Upper lobe of left lung (tissue), 4 donors: ENCODE measurements at regions not wholly inside any gene's neighbourhood (a gene's known extent, or its start where the extent isn't known, plus 50 kb on each side); places are given as distances from the start of the nearest gene placed in this dataset.

Experiments used
- CTCF ChIP-seq, 6 experiments: fragments of 450-650 bp in 4 of 6; fragments of 200-600 bp in 2 of 6; sonication (generic) in 2 of 6; IDR thresholded peaks; one replicate each; pipeline ENCODE4 v1.5.1; 2016 to 2019; ENCODE audit warnings: antibody characterized with exemption in 6 of 6
- EP300 ChIP-seq, 4 donors: sonication (generic); formaldehyde crosslinking; IDR thresholded peaks; one replicate each; pipeline ENCODE4 v1.5.1; 2017; ENCODE audit warnings: antibody characterized with exemption in 4 of 4, control low read depth in 2 of 4

DNA sequence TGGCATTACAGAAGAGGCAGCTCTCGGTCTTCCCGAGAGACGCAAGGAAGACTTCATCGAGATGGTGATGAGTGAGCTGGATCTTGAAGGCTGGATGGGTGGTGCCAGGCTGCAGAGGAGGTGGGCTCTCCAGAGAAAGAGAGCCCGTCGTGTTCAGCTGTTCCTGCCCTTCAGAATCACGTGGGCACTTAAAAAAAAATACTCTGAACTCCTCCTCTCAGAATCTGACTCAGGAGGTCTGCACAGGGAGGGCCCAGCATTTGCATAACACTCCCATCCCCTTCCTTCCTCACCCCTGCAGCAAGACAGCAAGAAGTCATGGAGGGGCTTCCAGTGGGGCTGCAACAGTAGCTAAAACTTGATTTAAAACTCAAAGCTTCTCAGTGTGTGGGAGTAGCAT is 203.0 kb downstream of the ATPSCKMT start:
- TF ChIP-seq EP300 (IDR thresholded peaks at IDR 0.05) (no peak), CTCF (IDR thresholded peaks at IDR 0.05) (no peak)
